Activated gamma-delta T cell treated with anti-CD3 and anti-CD28 coated beads, Interleukin-2, amount 50 U/mL, for 16 hours (primary cell): ENCODE measurements at regions not wholly inside any gene's neighbourhood (a gene's known extent, or its start where the extent isn't known, plus 50 kb on each side); places are given as distances from the start of the nearest gene placed in this dataset.
"Not testable (repeated sequence)": the region's sequence is repeated elsewhere in the genome, so short reads cannot be mapped to it uniquely, and the experiment has no call there.

Source experiments
- DNase-seq: peaks from one replicate; pipeline ENCODE4 v3.0.0-alpha.2; 2020; ENCODE audit warnings: low read depth

- no peak for DNase-seq
These were observed 175.8 kb upstream of the ARID1B start for GRCh38 chr6:156601152-156602065.

- no peak for DNase-seq
These were observed 176.5 kb upstream of the ARID1B start for GRCh38 chr6:156600678-156601077.

- no peak for DNase-seq
These were observed 177.1 kb upstream of the ARID1B start for GRCh38 chr6:156599978-156600590.

GRCh38 chr6:156599366-156599765, 177.8 kb upstream of the ARID1B start:
- no peak for DNase-seq

GRCh38 chr6:156598855-156599180, 178.4 kb upstream of the ARID1B start:
- no peak for DNase-seq

GRCh38 chr6:156598071-156598854, 178.9 kb upstream of the ARID1B start:
- no peak for DNase-seq

- DNase-seq: no peak
These were observed 180.1 kb upstream of the ARID1B start for GRCh38 chr6:156597095-156597494.

GRCh38 chr6:156595476-156595875, 181.7 kb upstream of the ARID1B start:
- no peak for DNase-seq

- no peak for DNase-seq
These were observed 183.3 kb upstream of the ARID1B start for GRCh38 chr6:156593893-156594292.

- no peak for DNase-seq
These were observed 184.1 kb upstream of the ARID1B start for GRCh38 chr6:156593127-156593526.

GRCh38 chr6:156590482-156590881, 186.7 kb upstream of the ARID1B start:
- DNase-seq: no peak

GRCh38 chr6:156589281-156589680, 187.9 kb upstream of the ARID1B start:
- no peak for DNase-seq

- DNase-seq: no peak
These were observed 189.4 kb upstream of the ARID1B start for GRCh38 chr6:156587751-156588301.

- DNase-seq: no peak
These were observed 190.1 kb upstream of the ARID1B start for GRCh38 chr6:156587071-156587470.

- no peak for DNase-seq
These were observed 191.3 kb upstream of the ARID1B start for GRCh38 chr6:156585859-156586258.

- not testable (repeated sequence) for DNase-seq
These were observed 193.1 kb upstream of the ARID1B start for GRCh38 chr6:156584121-156584520.

- no peak for DNase-seq
These were observed 194.1 kb upstream of the ARID1B start for GRCh38 chr6:156583083-156583482.

- no peak for DNase-seq
These were observed 194.6 kb upstream of the ARID1B start for GRCh38 chr6:156582509-156582992.

- DNase-seq: no peak
These were observed 197.6 kb upstream of the ARID1B start for GRCh38 chr6:156579564-156579963.

GRCh38 chr6:156577749-156578148, 199.4 kb upstream of the ARID1B start:
- DNase-seq: no peak

- no peak for DNase-seq
These were observed 201.8 kb upstream of the ARID1B start for GRCh38 chr6:156575361-156575760.

- DNase-seq: no peak
These were observed 212.4 kb upstream of the ARID1B start for GRCh38 chr6:156564807-156565149.
